Neural cell (in vitro differentiated cells): ENCODE measurements at regions not wholly inside any gene's neighbourhood (a gene's known extent, or its start where the extent isn't known, plus 50 kb on each side); places are given as distances from the start of the nearest gene placed in this dataset.

Experiments used
- H2AFZ ChIP-seq: fragments of 200-600, 300-800 bp; sonication (generic), shearing (Covaris generic); 2 replicates; pipeline ENCODE4 v1.6.0; 2014; ENCODE audit warnings: low read depth, mild to moderate bottlenecking, antibody characterized with exemption, low read length, moderate library complexity
- H3F3A ChIP-seq: fragments of 200-600 bp; shearing (Covaris generic); 2 replicates; pipeline ENCODE4 v1.6.1; 2016; ENCODE audit warnings: mild to moderate bottlenecking, moderate library complexity, mixed read lengths, antibody characterized with exemption, low read length; ENCODE audit not compliant: insufficient read depth, poor library complexity, severe bottlenecking
- H3K27ac ChIP-seq: fragments of 200-600, 300-800 bp; sonication (generic), shearing (Covaris generic); 2 replicates; pipeline ENCODE4 v1.5.1; 2014; ENCODE audit warnings: mild to moderate bottlenecking, low read length, moderate library complexity
- H3K27me3 ChIP-seq: fragments of 300-800, 200-600 bp; sonication (generic), shearing (Covaris generic); 2 replicates; pipeline ENCODE4 v1.6.0; 2014; ENCODE audit warnings: mild to moderate bottlenecking, low read depth, low read length, moderate library complexity; ENCODE audit not compliant: insufficient read depth
- H3K36me3 ChIP-seq: fragments of 300-800, 200-600 bp; sonication (generic), shearing (Covaris generic); 2 replicates; pipeline ENCODE4 v1.5.1; 2014; ENCODE audit warnings: mild to moderate bottlenecking, antibody characterized with exemption, low read length, moderate library complexity; ENCODE audit not compliant: insufficient read depth
- H3K4me2 ChIP-seq: fragments of 300-800, 200-600 bp; sonication (generic), shearing (Covaris generic); 2 replicates; pipeline ENCODE4 v1.6.0; 2014; ENCODE audit warnings: mild to moderate bottlenecking, low read length
- H3K4me3 ChIP-seq: fragments of 300-800, 200-600 bp; sonication (generic), shearing (Covaris generic); 2 replicates; pipeline ENCODE4 v1.5.1; 2014; ENCODE audit warnings: mild to moderate bottlenecking, low read length, moderate library complexity
- H3K79me2 ChIP-seq: fragments of 200-600 bp; shearing (Covaris generic); replicated peaks from 2 replicates; pipeline ENCODE4 v1.6.0; 2014; ENCODE audit warnings: mild to moderate bottlenecking, low read length, moderate library complexity; ENCODE audit not compliant: insufficient read depth
- H3K9ac ChIP-seq: fragments of 300-800, 200-600 bp; sonication (generic), shearing (Covaris generic); 2 replicates; pipeline ENCODE4 v1.6.1; 2016; ENCODE audit warnings: mild to moderate bottlenecking, low read length, mixed read lengths
- H3K9me2 ChIP-seq: fragments of 200-600 bp; shearing (Covaris generic); 2 replicates; pipeline ENCODE4 v1.6.1; 2016; ENCODE audit warnings: mild to moderate bottlenecking, low read length, mixed read lengths; ENCODE audit not compliant: insufficient read depth
- H3K9me3 ChIP-seq: fragments of 200-600, 300-800 bp; sonication (generic), shearing (Covaris generic); 2 replicates; pipeline ENCODE4 v1.6.1; 2016; ENCODE audit warnings: mild to moderate bottlenecking, mixed run types, low read length, moderate library complexity, mixed read lengths
- H4K20me1 ChIP-seq: fragments of 200-600 bp; shearing (Covaris generic); 2 replicates; pipeline ENCODE4 v1.6.1; 2016; ENCODE audit warnings: mild to moderate bottlenecking, mixed run types; ENCODE audit not compliant: insufficient read depth
- CTCF ChIP-seq: fragments of 450-650 bp; IDR thresholded peaks from 2 replicates; pipeline ENCODE4 v1.5.1; 2014; ENCODE audit warnings: antibody characterized with exemption, mild to moderate bottlenecking, moderate library complexity; ENCODE audit not compliant: poor library complexity, severe bottlenecking
- EP300 ChIP-seq: fragments of 450-650 bp; conservative IDR thresholded peaks from 2 replicates; pipeline ENCODE4 v1.6.1; 2014; ENCODE audit warnings: antibody characterized with exemption, mild to moderate bottlenecking, moderate library complexity; ENCODE audit not compliant: poor library complexity, severe bottlenecking
- EZH2 ChIP-seq: fragments of 200-600, 300-800 bp; shearing (Covaris generic), sonication (generic); IDR thresholded peaks from 2 replicates; pipeline ENCODE4 v1.6.1; 2014; ENCODE audit warnings: antibody characterized with exemption, low read length, borderline replicate concordance, mild to moderate bottlenecking; ENCODE audit not compliant: insufficient read depth, poor library complexity, severe bottlenecking
- MXI1 ChIP-seq: fragments of 450-650 bp; conservative IDR thresholded peaks from 2 replicates; pipeline ENCODE4 v1.6.1; 2014; ENCODE audit warnings: antibody characterized with exemption, mild to moderate bottlenecking; ENCODE audit not compliant: poor library complexity, severe bottlenecking
- POLR2AphosphoS5 ChIP-seq: IDR thresholded peaks from 2 replicates; pipeline ENCODE4 v1.6.1; 2012
- RAD21 ChIP-seq: fragments of 450-650 bp; conservative IDR thresholded peaks from 2 replicates; pipeline ENCODE4 v1.6.1; 2014; ENCODE audit warnings: antibody characterized with exemption, mild to moderate bottlenecking, moderate library complexity
- REST ChIP-seq: IDR thresholded peaks from 2 replicates; pipeline ENCODE4 v1.6.1; 2012; ENCODE audit warnings: borderline replicate concordance
- SMC3 ChIP-seq: fragments of 450-650 bp; conservative IDR thresholded peaks from 2 replicates; pipeline ENCODE4 v1.6.1; 2014; ENCODE audit warnings: antibody characterized with exemption, mild to moderate bottlenecking, moderate library complexity; ENCODE audit not compliant: poor library complexity
- TAF1 ChIP-seq: IDR thresholded peaks from 2 replicates; pipeline ENCODE4 v1.6.1; 2012; ENCODE audit warnings: low read depth

GRCh38 chr20:48207505-48207904 is 422.2 kb upstream of the SULF2 start:
- Histone ChIP-seq H3F3A (no peaks in the 10 kb centered on the region), H3K36me3 (no peaks in the 10 kb centered on the region), H3K79me2 (no peaks in the 10 kb centered on the region), H3K4me2 (no peak overlapping the region), H2AFZ (no peak overlapping the region), H3K9me3 (no peaks in the 10 kb centered on the region), H4K20me1 (no peaks in the 10 kb centered on the region), H3K27me3 (no peaks in the 10 kb centered on the region), H3K27ac (no peak overlapping the region), H3K9ac (no peak overlapping the region), H3K9me2 (no peaks in the 10 kb centered on the region), H3K4me3 (no peak overlapping the region)
- TF ChIP-seq POLR2AphosphoS5: no peak
- no peak for TF ChIP-seq SMC3
- TF ChIP-seq RAD21: no peak
- TF ChIP-seq EP300: no peak
- no peak for TF ChIP-seq TAF1
- no peak for TF ChIP-seq REST
- TF ChIP-seq EZH2: no peak
- no peak for TF ChIP-seq CTCF
- no peak for TF ChIP-seq MXI1

GRCh38 chr20:48205786-48206185 is 420.5 kb upstream of the SULF2 start:
- no peaks in the 10 kb centered on the region for H3F3A ChIP-seq

More at GRCh38 chr20:48205786-48206185, 420.5 kb upstream of the SULF2 start:
- H3K4me3 ChIP-seq: no peak overlapping the region
- H3K9me2 ChIP-seq: no peaks in the 10 kb centered on the region
- H3K9me3 ChIP-seq: no peaks in the 10 kb centered on the region
- H2AFZ ChIP-seq: no peak overlapping the region
- H3K27ac ChIP-seq: no peak overlapping the region
- H3K9ac ChIP-seq: no peak overlapping the region
- H4K20me1 ChIP-seq: no peaks in the 10 kb centered on the region
- TF ChIP-seq REST (no peak), TAF1 (no peak), EP300 (no peak), CTCF (no peak), MXI1 (no peak), EZH2 (no peak), RAD21 (no peak), POLR2AphosphoS5 (no peak), SMC3 (no peak)
- H3K4me2 ChIP-seq: no peak overlapping the region
- H3K27me3 ChIP-seq: no peaks in the 10 kb centered on the region
- H3K79me2 ChIP-seq: no peaks in the 10 kb centered on the region
- H3K36me3 ChIP-seq: no peaks in the 10 kb centered on the region
